Thoracic aorta (tissue), 2 donors: ENCODE measurements at regions not wholly inside any gene's neighbourhood (a gene's known extent, or its start where the extent isn't known, plus 50 kb on each side); places are given as distances from the start of the nearest gene placed in this dataset.

Experiments used
- ATAC-seq: fragments of 150-250 bp; one replicate; pipeline ENCODE4 v1.8.0; 2017; ENCODE audit warnings: low read depth; ENCODE audit not compliant: insufficient number of reproducible peaks, low FRiP score
- DNase-seq: peaks from one replicate; pipeline ENCODE4 v3.0.0-alpha.2; 2020; ENCODE audit warnings: low spot score
- H3K27ac ChIP-seq, 2 donors: fragments of 200-600 bp; sonication (generic); 1 replicate in 1 of 2; 2 replicates in 1 of 2; pipeline ENCODE4 v1.5.1; 2016; ENCODE audit warnings: mild to moderate bottlenecking in 2 of 2, moderate library complexity in 2 of 2
- H3K27me3 ChIP-seq: fragments of 200-600 bp; sonication (generic); replicated peaks from 2 replicates; pipeline ENCODE4 v1.6.0; 2016; ENCODE audit warnings: mild to moderate bottlenecking; ENCODE audit not compliant: insufficient read depth
- H3K36me3 ChIP-seq: fragments of 200-600 bp; sonication (generic); one replicate; pipeline ENCODE4 v1.5.1; 2016
- H3K4me1 ChIP-seq, 2 donors: fragments of 200-600 bp; sonication (generic); 1 replicate in 1 of 2; 2 replicates in 1 of 2; pipeline versions ENCODE4 v1.5.1 to v1.6.0; 2016; ENCODE audit warnings: low read depth in 2 of 2, mild to moderate bottlenecking in 1 of 2; ENCODE audit not compliant: control insufficient read depth in 1 of 2
- H3K4me3 ChIP-seq: fragments of 200-600 bp; sonication (generic); 2 replicates; pipeline ENCODE4 v1.5.1; 2016; ENCODE audit warnings: mild to moderate bottlenecking
- H3K9me3 ChIP-seq: fragments of 200-600 bp; sonication (generic); 2 replicates; pipeline ENCODE4 v1.5.1; 2016
- TF ChIP-seq, protein P1 (sequence below): fragments of 200-600 bp; sonication (generic); IDR thresholded peaks from one replicate; pipeline ENCODE4 v1.5.1; 2019; ENCODE audit warnings: antibody characterized with exemption

DNA sequence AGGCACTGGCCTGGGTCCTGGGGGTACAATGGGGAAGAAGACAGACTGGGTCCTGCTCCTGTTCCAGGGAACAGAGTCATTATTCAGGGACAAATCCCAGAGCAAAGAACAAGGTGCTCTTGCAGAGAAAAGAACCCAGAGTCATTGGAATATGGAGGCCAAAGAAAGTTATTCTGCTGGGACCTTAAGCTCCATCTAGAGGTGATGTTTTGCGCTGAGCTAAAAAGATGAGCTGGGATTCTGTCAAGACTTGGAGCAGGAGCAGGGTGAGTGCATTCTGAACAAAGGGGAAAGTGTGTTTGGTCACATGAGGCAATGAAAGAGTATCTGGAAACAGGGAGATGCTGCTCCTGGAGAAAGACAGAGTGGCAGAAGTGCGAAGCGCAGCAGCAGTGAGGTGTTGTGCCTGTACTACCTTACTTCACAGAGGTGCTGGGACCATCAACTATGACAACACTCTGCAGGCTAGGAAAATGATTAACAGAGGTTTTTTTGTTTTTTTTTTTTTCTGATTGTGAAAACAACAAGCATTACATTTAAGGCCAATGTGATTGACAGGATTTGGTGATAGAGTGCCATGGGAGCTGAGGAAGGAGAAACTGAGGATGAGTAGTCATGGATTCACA lies 95.3 kb upstream of the TNFSF11 start:
- H3K27me3 ChIP-seq = no peaks in the 10 kb centered on the region
- H3K4me1 ChIP-seq = no peaks in the 10 kb centered on the region
- no peak overlapping the region for H3K4me3 ChIP-seq
- no peaks in the 10 kb centered on the region for H3K9me3 ChIP-seq
- H3K36me3 ChIP-seq = no peaks in the 10 kb centered on the region
- DNase-seq = no peak
- TF ChIP-seq, protein P1, sequence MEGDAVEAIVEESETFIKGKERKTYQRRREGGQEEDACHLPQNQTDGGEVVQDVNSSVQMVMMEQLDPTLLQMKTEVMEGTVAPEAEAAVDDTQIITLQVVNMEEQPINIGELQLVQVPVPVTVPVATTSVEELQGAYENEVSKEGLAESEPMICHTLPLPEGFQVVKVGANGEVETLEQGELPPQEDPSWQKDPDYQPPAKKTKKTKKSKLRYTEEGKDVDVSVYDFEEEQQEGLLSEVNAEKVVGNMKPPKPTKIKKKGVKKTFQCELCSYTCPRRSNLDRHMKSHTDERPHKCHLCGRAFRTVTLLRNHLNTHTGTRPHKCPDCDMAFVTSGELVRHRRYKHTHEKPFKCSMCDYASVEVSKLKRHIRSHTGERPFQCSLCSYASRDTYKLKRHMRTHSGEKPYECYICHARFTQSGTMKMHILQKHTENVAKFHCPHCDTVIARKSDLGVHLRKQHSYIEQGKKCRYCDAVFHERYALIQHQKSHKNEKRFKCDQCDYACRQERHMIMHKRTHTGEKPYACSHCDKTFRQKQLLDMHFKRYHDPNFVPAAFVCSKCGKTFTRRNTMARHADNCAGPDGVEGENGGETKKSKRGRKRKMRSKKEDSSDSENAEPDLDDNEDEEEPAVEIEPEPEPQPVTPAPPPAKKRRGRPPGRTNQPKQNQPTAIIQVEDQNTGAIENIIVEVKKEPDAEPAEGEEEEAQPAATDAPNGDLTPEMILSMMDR = no peak
- no peak for ATAC-seq
- H3K27ac ChIP-seq = no peak overlapping the region

DNA sequence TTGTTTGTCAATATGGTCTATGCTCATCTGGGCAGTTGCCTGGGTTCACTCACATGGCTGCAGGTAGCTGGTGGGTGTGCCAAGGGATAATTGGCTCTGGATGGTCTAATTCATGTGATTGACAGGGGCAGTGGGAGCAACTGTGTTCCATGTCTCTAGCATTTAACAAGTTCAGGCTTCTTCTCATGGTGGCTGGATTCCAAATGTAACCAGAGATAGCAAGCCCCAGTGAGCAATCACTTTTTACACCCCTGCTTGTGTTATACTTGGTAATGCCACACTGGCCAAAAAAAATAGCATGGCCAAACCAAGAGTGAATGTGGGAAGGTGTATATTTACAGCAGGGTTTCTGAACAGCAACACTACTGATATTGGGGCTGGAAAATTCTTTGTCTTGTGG lies 89.6 kb upstream of the TNFSF11 start:
- peaks cover 10% of the 10 kb centered on the region in 2 donors for H3K4me1 ChIP-seq

DNA sequence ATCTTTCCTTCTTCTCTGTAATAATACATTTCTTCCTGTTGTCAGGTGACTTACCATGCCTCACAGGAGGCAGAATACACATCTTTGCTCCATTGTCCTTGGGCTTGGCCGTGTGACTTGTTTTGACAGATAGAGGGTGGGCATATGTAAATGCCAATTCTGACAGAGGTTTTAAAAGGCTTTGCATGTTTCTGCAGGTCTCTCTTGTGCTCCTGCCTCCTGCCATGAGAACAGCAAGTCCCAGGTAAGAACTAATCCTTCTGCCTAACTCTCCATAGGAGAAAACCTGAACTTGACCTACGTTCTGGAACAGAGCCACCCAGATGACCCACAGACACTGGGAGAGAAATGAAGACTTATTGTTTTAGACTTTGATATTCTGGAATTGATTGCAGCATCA lies 88.7 kb upstream of the TNFSF11 start:
- ATAC-seq (no peak), DNase-seq (no peak)
- no peaks in the 10 kb centered on the region for H3K36me3 ChIP-seq
- H3K9me3 ChIP-seq = no peaks in the 10 kb centered on the region
- H3K4me3 ChIP-seq = no peak overlapping the region
- peaks cover 10% of the 10 kb centered on the region in 2 donors for H3K4me1 ChIP-seq
- H3K27me3 ChIP-seq = no peaks in the 10 kb centered on the region
- H3K27ac ChIP-seq = no peak overlapping the region
- TF ChIP-seq, protein P1 = no peak

More for the DNA sequence above, 89.6 kb upstream of the TNFSF11 start:
- H3K27me3 ChIP-seq = no peaks in the 10 kb centered on the region
- ATAC-seq (no peak), DNase-seq (no peak)
- no peak overlapping the region for H3K4me3 ChIP-seq
- TF ChIP-seq, protein P1 = no peak
- H3K9me3 ChIP-seq = no peaks in the 10 kb centered on the region
- H3K27ac ChIP-seq = no peak overlapping the region
- no peaks in the 10 kb centered on the region for H3K36me3 ChIP-seq

DNA sequence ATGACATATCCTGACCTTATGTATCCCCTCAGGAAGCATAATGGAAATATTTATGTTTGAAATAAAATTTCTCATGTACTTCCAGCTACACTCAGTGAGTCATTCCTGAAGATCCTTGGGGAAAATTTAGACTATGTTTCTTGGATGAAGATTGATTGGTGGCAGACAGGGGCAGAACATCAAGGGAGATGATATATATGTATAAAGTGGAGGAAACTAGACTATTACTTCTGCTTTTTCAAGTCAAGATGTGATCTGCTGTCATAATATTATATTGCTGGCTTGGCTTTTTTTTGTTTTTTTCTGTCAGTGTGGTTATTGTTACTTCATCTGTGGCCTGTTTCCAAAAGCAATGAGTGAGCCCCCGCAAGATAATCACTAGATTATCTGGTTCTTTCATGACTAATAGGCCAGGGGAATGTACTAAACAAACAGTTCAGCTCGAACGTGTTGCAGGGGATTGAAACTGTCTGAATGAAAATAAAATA lies 87.2 kb upstream of the TNFSF11 start:
- Histone ChIP-seq H3K27me3 (no peaks in the 10 kb centered on the region), H3K9me3 (no peaks in the 10 kb centered on the region), H3K4me3 (no peak overlapping the region), H3K4me1 (peaks cover 10% of the 10 kb centered on the region in 2 donors), H3K36me3 (no peaks in the 10 kb centered on the region), H3K27ac (no peak overlapping the region)
- ATAC-seq (peak; percentile 32), DNase-seq (no peak)
- TF ChIP-seq, protein P1 = no peak

DNA sequence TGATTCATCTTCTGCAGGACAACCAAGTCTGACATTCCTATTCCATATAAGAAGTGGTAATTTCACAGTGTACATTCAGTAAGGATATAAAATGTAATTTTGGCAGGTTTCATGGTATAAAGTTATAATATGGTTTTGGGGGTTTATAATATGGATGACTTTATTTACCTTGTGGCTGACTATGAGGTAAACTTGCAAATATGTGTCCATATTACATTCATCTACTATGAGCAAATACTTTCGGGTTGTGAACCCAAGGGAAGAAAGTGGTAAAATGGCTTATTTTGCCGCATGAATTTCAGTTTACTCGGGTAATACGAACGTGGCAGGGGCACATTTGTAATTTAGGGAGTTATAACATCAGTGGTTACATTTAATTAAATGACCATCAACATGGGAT lies 86.7 kb upstream of the TNFSF11 start:
- TF ChIP-seq, protein P1 = no peak
- ATAC-seq (no peak), DNase-seq (no peak)
- no peak overlapping the region for H3K4me3 ChIP-seq
- no peaks in the 10 kb centered on the region for H3K36me3 ChIP-seq
- H3K9me3 ChIP-seq = no peaks in the 10 kb centered on the region
- no peaks in the 10 kb centered on the region for H3K27me3 ChIP-seq
- H3K27ac ChIP-seq = no peak overlapping the region
- peaks cover 10% of the 10 kb centered on the region in 2 donors for H3K4me1 ChIP-seq
